NT2/D1 (cell line): ENCODE measurements at regions not wholly inside any gene's neighbourhood (a gene's known extent, or its start where the extent isn't known, plus 50 kb on each side); places are given as distances from the start of the nearest gene placed in this dataset.

ENCODE experiments used
- DNase-seq: peaks from one replicate; pipeline ENCODE4 v3.0.0-alpha.2; 2011; ENCODE audit warnings: low read depth, low spot score
- H3K27me3 ChIP-seq: 2 replicates; pipeline ENCODE4 v1.6.0; 2011; ENCODE audit warnings: mild to moderate bottlenecking; ENCODE audit not compliant: insufficient read length, insufficient read depth
- H3K36me3 ChIP-seq: 2 replicates; pipeline ENCODE4 v1.6.1; 2011; ENCODE audit warnings: mild to moderate bottlenecking, low read length, mixed read lengths; ENCODE audit not compliant: insufficient read depth, insufficient read length
- H3K4me1 ChIP-seq: 2 replicates; pipeline ENCODE4 v1.5.1; 2011; ENCODE audit not compliant: insufficient read depth, insufficient read length
- H3K4me3 ChIP-seq: 2 replicates; pipeline ENCODE4 v1.5.1; 2011; ENCODE audit warnings: low read depth; ENCODE audit not compliant: insufficient read length
- H3K9ac ChIP-seq: 2 replicates; pipeline ENCODE4 v1.6.0; 2011; ENCODE audit warnings: low read depth; ENCODE audit not compliant: insufficient read length
- H3K9me3 ChIP-seq: 2 replicates; pipeline ENCODE4 v1.5.1; 2011; ENCODE audit warnings: mild to moderate bottlenecking, low read length; ENCODE audit not compliant: insufficient read depth
- SUZ12 ChIP-seq: IDR thresholded peaks from 2 replicates; pipeline ENCODE4 v1.6.1; 2011; ENCODE audit not compliant: insufficient read length, insufficient read depth; ENCODE audit errors: extremely low read depth
- YY1 ChIP-seq: IDR thresholded peaks from 2 replicates; pipeline ENCODE4 v1.6.1; 2011; ENCODE audit not compliant: insufficient read length, insufficient read depth
- ZNF274 ChIP-seq: IDR thresholded peaks from 2 replicates; pipeline ENCODE4 v1.6.1; 2011; ENCODE audit warnings: mild to moderate bottlenecking, low read depth, low read length

DNA sequence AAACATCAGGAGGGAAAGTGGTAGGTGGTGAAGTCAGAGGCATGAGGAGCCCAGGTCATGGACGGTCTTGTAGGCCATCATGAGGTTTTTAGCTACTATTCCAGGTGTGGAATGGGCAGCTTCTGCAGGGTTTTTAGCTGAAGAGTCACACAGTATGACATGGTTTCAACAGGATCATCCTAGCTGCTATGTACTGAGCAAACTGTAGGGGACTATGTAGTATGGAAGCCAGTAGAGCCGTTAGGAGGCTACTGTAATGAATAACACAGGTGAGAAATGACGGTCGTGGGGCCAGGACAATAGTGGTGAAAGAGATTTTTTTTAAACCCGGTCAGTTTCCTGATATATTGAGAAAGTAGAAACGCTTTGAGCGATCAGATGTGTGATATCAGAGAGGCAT lies 167.6 kb upstream of the FN1 start:
- Histone ChIP-seq H3K4me1 (no peaks in the 10 kb centered on the region), H3K36me3 (no peaks in the 10 kb centered on the region), H3K9ac (no peak overlapping the region), H3K9me3 (no peaks in the 10 kb centered on the region), H3K27me3 (no peaks in the 10 kb centered on the region), H3K4me3 (no peak overlapping the region)
- TF ChIP-seq SUZ12 (no peak), YY1 (no peak), ZNF274 (no peak)
- DNase-seq = no peak

DNA sequence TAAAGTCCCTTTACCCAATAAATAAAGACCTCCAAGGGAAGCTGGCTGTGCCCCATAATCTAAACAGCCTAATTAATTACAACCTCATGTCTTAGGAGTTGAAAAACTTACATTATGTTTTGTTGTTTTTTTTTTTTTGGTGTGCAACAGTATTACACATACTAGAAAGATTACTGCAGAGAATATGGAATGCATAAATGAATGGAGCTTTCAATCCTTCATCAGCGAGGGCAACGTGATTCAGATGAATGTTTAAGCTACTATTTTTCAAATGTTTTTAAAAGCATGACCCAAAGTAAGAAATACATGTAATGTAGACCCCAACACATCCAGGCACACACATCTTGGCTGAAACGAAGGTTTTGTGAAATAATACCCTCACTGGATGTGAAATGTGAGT lies 167.1 kb upstream of the FN1 start:
- Histone ChIP-seq H3K9ac (no peak overlapping the region), H3K4me1 (no peaks in the 10 kb centered on the region), H3K36me3 (no peaks in the 10 kb centered on the region), H3K27me3 (no peaks in the 10 kb centered on the region), H3K4me3 (no peak overlapping the region), H3K9me3 (no peaks in the 10 kb centered on the region)
- DNase-seq = no peak
- TF ChIP-seq YY1 (no peak), SUZ12 (no peak), ZNF274 (no peak)

DNA sequence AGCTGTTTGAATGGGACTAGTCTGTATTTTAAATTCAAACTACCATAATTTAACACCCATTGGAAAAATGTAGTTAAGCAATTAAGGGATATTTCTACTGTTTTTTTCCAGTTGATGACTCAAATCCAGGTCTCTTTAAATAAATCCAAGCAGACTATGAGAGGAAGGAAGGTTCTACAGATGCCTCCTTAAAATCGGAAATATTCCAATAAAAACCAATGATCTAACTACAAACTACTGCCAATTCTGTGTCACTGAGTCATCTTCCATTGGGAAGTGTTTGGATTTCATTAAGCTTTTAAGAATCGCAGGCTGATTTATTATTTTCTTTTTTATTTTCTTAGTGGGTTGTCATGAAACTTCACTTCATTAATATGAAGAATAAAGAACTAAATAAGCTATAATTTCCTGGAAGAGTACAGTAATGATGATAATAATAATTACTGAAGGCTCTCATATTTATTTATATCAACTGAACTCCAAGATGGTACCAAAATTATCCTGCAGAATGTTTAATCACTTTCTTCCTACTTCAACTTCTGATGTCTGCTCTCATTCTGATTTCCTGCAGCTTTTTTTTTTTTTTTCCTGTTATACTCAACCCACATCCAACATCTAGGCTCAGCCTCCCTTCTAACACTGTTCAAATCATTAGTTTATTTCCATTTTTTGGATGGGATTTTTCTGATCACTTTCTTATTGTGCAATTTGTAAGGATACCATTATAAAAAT lies 166.3 kb upstream of the FN1 start:
- Histone ChIP-seq H3K4me3 (no peak overlapping the region), H3K9ac (no peak overlapping the region), H3K36me3 (no peaks in the 10 kb centered on the region), H3K27me3 (no peaks in the 10 kb centered on the region), H3K4me1 (no peaks in the 10 kb centered on the region), H3K9me3 (no peaks in the 10 kb centered on the region)
- DNase-seq = no peak
- TF ChIP-seq YY1 (no peak), ZNF274 (no peak), SUZ12 (no peak)

DNA sequence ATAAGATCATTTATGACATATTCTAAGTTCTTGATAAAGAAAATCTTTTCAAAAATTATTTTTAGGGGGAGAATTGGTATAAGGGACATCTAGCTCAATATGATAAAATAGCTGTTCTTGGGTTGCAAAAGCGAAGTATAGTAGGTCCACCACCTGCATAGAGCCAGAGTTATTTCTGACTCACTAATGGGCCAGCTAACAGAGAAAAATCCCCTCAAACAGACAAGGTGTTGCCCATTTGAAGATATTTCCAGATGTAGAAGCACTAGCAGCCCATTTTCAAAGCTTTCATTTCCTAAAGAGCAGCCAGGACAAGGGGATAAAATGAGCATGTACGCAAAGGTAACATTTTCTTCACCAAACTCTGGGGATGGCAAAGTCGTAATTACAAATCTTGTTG lies 165.7 kb upstream of the FN1 start:
- Histone ChIP-seq H3K27me3 (no peaks in the 10 kb centered on the region), H3K4me3 (no peak overlapping the region), H3K9me3 (no peaks in the 10 kb centered on the region), H3K9ac (no peak overlapping the region), H3K4me1 (no peaks in the 10 kb centered on the region), H3K36me3 (no peaks in the 10 kb centered on the region)
- TF ChIP-seq YY1 = no peak
- no peak for TF ChIP-seq SUZ12
- no peak for DNase-seq

DNA sequence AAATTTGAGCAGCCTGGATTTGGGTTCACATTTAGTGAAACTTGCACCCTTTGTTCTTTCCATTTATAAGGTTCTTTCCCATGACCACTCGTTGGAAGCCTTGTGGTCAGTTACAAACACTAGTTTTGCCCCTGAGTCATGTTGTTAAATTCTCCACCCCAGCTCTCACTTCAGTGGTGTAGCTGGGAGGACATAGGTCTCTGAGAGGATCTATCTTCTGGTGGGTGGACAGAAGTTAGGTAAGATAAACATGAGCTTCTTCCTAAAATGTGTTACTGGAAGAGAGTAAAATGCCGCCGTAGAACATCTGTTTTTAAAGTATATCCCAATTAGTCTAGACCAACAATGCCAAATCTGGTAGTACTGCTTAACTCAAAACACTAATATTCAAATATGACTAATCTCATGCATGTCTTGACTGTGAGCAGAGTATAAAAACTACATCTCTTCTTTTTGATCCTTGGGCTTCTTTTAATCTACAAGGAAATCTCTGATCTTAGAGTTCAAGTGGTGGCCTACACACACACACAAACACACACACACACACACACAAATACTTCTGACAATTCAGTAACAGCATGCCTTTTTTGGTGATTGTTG lies 162.6 kb upstream of the FN1 start:
- DNase-seq = no peak
- H3K4me1 ChIP-seq = no peaks in the 10 kb centered on the region
- H3K9ac ChIP-seq = no peak overlapping the region
- no peaks in the 10 kb centered on the region for H3K36me3 ChIP-seq
- TF ChIP-seq YY1 = no peak
- no peak for TF ChIP-seq SUZ12
- no peak for TF ChIP-seq ZNF274
- no peak overlapping the region for H3K4me3 ChIP-seq
- no peaks in the 10 kb centered on the region for H3K9me3 ChIP-seq
- H3K27me3 ChIP-seq = no peaks in the 10 kb centered on the region

DNA sequence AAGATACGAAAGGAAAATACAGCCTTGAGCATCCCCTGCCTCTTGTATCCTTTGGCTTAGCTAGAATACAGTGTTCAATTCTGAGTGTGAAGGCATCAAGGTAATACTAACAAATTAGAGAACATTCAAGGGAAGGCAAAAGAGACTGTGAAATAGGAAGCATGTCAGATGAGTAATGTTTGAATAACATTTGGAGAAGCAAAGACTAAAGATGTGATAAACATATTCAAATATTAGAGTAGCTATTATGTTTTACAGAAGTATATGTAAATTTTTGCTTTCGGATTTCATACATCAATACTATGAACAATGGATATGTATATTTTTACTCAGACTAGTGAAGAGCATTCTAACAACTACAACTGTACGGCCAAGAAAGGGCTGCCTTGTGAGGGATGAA lies 161.7 kb upstream of the FN1 start:
- H3K27me3 ChIP-seq = no peaks in the 10 kb centered on the region

DNA sequence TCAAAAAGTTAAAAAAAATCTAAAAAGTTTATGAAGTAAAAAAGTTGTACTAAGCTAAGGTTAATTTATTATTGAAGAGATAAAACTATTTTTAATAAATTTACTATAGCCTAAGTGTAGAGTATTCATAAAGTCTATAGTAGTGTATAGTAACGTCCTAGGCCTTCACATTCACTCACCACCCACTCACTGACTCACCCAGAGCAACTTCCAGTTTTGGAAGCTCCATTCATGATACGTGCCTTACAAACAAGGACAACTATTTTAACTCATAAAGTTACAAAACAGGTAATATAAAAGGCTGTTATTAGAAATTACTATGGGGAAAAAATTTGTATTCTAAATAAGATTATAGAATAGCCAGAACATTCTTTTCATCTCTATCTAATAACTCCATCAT lies 158.9 kb upstream of the FN1 start:
- H3K27me3 ChIP-seq = no peaks in the 10 kb centered on the region
- H3K4me3 ChIP-seq = no peak overlapping the region
- H3K9me3 ChIP-seq = no peaks in the 10 kb centered on the region
- H3K4me1 ChIP-seq = no peaks in the 10 kb centered on the region
- H3K36me3 ChIP-seq = no peaks in the 10 kb centered on the region
- TF ChIP-seq SUZ12 = no peak
- H3K9ac ChIP-seq = no peak overlapping the region
- DNase-seq = no peak

More for the DNA sequence above, 161.7 kb upstream of the FN1 start:
- no peak overlapping the region for H3K9ac ChIP-seq
- no peak overlapping the region for H3K4me3 ChIP-seq
- no peak for DNase-seq
- TF ChIP-seq ZNF274 = no peak
- TF ChIP-seq YY1 = no peak
- no peak for TF ChIP-seq SUZ12
- H3K9me3 ChIP-seq = no peaks in the 10 kb centered on the region
- no peaks in the 10 kb centered on the region for H3K36me3 ChIP-seq
- H3K4me1 ChIP-seq = no peaks in the 10 kb centered on the region
